BLaER1 treated with 17β-estradiol and CSF1 and Interleukin-3, amounts not matched to agents 10 nM and 100 nM (cell line): ENCODE measurements at regions not wholly inside any gene's neighbourhood (a gene's known extent, or its start where the extent isn't known, plus 50 kb on each side); places are given as distances from the start of the nearest gene placed in this dataset.
A peak's percentile ranks its signal among the peaks of the same experiment; 100 is the strongest.

Experiments used
- H3K27ac ChIP-seq, 11 experiments: shearing (Covaris generic); formaldehyde crosslinking; 2 replicates each; pipeline ENCODE4 v1.8.1; 2022
- H3K27me3 ChIP-seq, 11 experiments: shearing (Covaris generic); formaldehyde crosslinking; 2 replicates each; pipeline ENCODE4 v1.8.1; 2022
- H3K36me3 ChIP-seq, 11 experiments: shearing (Covaris generic); formaldehyde crosslinking; 2 replicates each; pipeline ENCODE4 v1.8.1; 2022
- H3K4me1 ChIP-seq, 10 experiments: shearing (Covaris generic); formaldehyde crosslinking; 2 replicates each; pipeline ENCODE4 v1.8.1; 2022
- H3K4me2 ChIP-seq, 11 experiments: shearing (Covaris generic); formaldehyde crosslinking; 2 replicates each; pipeline ENCODE4 v1.8.1; 2022
- H3K4me3 ChIP-seq, 10 experiments: shearing (Covaris generic); formaldehyde crosslinking; 2 replicates each; pipeline ENCODE4 v1.8.1; 2022
- H3K9ac ChIP-seq, 11 experiments: shearing (Covaris generic); formaldehyde crosslinking; 2 replicates each; pipeline ENCODE4 v1.8.1; 2022
- H3K9me3 ChIP-seq, 11 experiments: shearing (Covaris generic); formaldehyde crosslinking; replicated peaks in 1 of 11; 2 replicates each; pipeline ENCODE4 v1.8.1; 2022
- H4K20me1 ChIP-seq, 11 experiments: shearing (Covaris generic); formaldehyde crosslinking; 2 replicates each; pipeline ENCODE4 v1.8.1; 2022
- Cebpa-rat ChIP-seq, 11 experiments: shearing (Covaris generic); IDR thresholded peaks; 2 replicates each; pipeline ENCODE4 v1.8.1; 2022

DNA sequence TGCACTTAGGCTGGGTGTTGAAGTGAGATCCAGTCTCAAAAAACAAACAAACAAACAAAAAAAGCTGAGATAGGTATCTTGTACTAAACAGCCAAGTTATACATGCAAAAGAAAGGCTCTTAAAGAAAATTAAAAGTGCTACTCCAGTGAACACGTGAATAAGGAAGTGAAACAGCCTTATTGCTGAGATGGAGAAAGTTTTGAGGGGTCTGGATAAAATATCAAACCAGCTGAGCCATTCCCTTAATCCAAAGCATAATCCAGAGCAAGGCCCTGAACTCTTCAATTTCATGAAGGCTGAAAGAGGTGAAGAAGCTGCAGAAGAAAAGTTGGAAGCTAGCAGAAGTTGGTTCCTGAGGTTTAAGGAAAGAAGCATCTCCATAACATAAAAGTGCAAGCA is 360.5 kb upstream of the DAB1 start:
- Histone ChIP-seq H3K4me3 (no peak overlapping the region), H3K27me3 (no peaks in the 10 kb centered on the region), H3K36me3 (no peaks in the 10 kb centered on the region), H3K9me3 (peaks cover 0 to 6% (median 0%) of the 10 kb centered on the region in 11 experiments; a peak in 3 of 22 replicates), H3K4me1 (peaks cover 0 to 29% (median 13%) of the 10 kb centered on the region in 10 experiments; a peak in 12 of 20 replicates), H4K20me1 (no peaks in the 10 kb centered on the region), H3K9ac (no peak overlapping the region), H3K4me2 (0 out of 22 replicates have a peak overlapping the region, but pooled peaks of 1 of the 11 experiments have one; percentile 2), H3K27ac (no peak overlapping the region)
- TF ChIP-seq Cebpa-rat (IDR thresholded peaks at IDR 0.05): no peak

DNA sequence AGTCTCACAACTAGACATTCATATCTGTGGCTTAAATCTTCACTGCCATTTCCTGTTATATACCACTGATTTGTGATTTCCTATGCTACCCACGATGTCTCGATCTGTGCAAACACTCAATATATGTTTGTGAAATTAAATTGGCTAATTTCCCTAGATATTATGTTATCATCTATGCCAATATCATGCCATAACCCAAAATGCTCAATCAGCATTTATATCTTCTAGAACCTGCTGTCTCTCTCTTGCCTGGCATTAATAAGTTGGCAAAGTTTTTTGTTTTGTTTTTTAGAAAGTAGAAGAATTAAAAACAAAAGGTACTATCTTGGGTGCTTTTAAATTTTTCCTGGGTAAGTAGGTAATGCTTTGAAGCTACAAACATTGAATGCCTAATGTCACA is 358.5 kb upstream of the DAB1 start:
- Histone ChIP-seq H3K36me3 (no peaks in the 10 kb centered on the region), H3K9me3 (peaks cover 0 to 6% (median 0%) of the 10 kb centered on the region in 11 experiments; a peak in 1 of 22 replicates), H3K27ac (no peak overlapping the region), H3K4me1 (peaks cover 0 to 13% (median 0%) of the 10 kb centered on the region in 10 experiments; a peak in 4 of 20 replicates), H3K4me3 (no peak overlapping the region), H3K27me3 (no peaks in the 10 kb centered on the region), H4K20me1 (no peaks in the 10 kb centered on the region), H3K9ac (no peak overlapping the region), H3K4me2 (peak overlapping the region in 3 of 11 experiments; percentile 4 to 22 (median 18); a peak in 2 of 22 replicates)
- TF ChIP-seq Cebpa-rat (IDR thresholded peaks at IDR 0.05): no peak

DNA sequence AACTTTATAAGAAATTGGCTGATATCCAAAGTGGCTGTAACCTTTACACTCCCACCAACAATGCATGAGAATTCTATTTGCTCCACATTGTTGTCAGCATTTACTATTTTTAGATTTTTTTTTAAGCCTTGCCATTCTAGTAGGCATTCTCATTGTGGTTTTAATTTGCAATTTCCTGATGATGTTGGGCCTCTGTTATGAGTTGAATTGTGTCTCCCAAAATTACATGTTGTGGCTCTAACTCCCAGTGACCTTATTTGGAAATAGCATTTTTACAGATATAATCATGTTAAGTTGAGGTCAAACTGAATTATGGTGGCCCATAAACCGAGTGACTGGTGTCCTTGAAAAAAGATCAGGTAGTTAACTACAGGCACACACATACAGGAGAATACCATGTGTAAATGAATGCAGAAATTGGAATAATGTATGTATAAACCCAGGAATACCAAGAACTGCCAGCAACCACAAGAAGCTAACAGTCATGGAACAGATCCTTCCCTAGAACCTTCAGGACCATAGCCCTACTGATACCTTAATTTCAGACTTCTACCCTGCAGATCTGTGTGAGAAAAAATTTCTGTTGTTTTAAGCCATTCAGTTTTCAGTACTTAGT is 348.8 kb upstream of the DAB1 start:
- Histone ChIP-seq H3K27ac (no peak overlapping the region), H3K4me3 (no peak overlapping the region), H3K27me3 (no peaks in the 10 kb centered on the region), H4K20me1 (no peaks in the 10 kb centered on the region), H3K4me1 (peaks cover 0 to 7% (median 6%) of the 10 kb centered on the region in 10 experiments; a peak in 6 of 20 replicates), H3K9me3 (0 out of 22 replicates have a peak, but pooled peaks cover 0 to 4% (median 0%) of the 10 kb centered on the region in 11 experiments), H3K4me2 (peak overlapping the region in 8 of 11 experiments; percentile 8 to 40 (median 18); a peak in 9 of 22 replicates), H3K36me3 (no peaks in the 10 kb centered on the region), H3K9ac (no peak overlapping the region)
- no peak for TF ChIP-seq Cebpa-rat (IDR thresholded peaks at IDR 0.05)

DNA sequence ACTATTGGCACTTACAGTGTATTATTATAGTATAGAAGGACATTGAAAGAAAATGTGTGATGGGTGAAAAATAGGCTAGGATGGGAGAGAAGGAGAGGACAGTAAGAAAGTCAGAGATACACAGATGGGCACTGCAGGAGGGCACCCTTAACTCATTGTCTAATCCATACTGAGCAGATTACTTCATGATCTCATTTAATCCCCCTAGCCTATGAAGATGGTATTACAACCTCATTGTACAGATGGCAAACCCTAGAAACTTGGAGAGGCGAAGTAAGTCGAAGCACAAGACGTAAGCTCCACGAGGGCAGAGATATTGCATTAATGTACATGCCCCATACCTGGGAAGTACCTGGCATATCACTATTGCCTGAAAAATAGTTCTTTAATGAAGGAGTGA is 346.9 kb upstream of the DAB1 start:
- no peak overlapping the region for H3K4me2 ChIP-seq
- TF ChIP-seq Cebpa-rat (IDR thresholded peaks at IDR 0.05): no peak

GRCh38 chr1:57770236-57770635 is 346.4 kb upstream of the DAB1 start:
- Histone ChIP-seq H3K4me3 (no peak overlapping the region), H3K9me3 (peaks cover 0 to 4% (median 0%) of the 10 kb centered on the region in 11 experiments; a peak in 1 of 22 replicates), H3K36me3 (no peaks in the 10 kb centered on the region), H3K27me3 (no peaks in the 10 kb centered on the region), H3K27ac (no peak overlapping the region), H3K4me2 (no peak overlapping the region), H3K4me1 (peaks cover 0 to 7% (median 6%) of the 10 kb centered on the region in 10 experiments; a peak in 6 of 20 replicates), H3K9ac (no peak overlapping the region), H4K20me1 (no peaks in the 10 kb centered on the region)
- TF ChIP-seq Cebpa-rat (IDR thresholded peaks at IDR 0.05): no peak

More for the DNA sequence above, 346.9 kb upstream of the DAB1 start:
- no peak overlapping the region for H3K9ac ChIP-seq
- H3K27ac ChIP-seq: no peak overlapping the region
- no peaks in the 10 kb centered on the region for H3K27me3 ChIP-seq
- H4K20me1 ChIP-seq: no peaks in the 10 kb centered on the region
- no peaks in the 10 kb centered on the region for H3K36me3 ChIP-seq
- H3K4me3 ChIP-seq: no peak overlapping the region
- H3K9me3 ChIP-seq: peaks cover 0 to 4% (median 0%) of the 10 kb centered on the region in 11 experiments; a peak in 1 of 22 replicates
- H3K4me1 ChIP-seq: peaks cover 0 to 7% (median 6%) of the 10 kb centered on the region in 10 experiments; a peak in 6 of 20 replicates

DNA sequence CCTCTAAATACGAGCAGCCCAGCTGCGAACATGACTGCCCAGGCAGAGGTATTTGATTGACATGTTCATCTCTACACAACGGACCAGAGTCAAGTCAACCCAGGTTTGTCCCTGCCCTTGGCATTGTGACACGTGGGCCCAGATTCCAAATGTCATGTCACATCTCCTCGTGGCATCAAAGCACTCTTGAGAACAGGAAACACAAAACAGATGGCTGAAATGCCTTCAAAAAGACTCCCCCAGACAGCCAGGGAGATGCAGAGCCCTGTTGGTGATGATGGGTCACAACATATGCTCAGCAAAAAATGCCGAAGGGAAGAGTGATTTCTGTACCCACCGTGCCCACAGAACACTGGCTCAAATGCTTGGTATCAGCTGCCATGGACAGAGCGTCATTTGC is 337.8 kb upstream of the DAB1 start:
- no peak overlapping the region for H3K9ac ChIP-seq
- no peaks in the 10 kb centered on the region for H3K9me3 ChIP-seq
- H3K4me3 ChIP-seq: no peak overlapping the region
- H3K27ac ChIP-seq: no peak overlapping the region
- H3K36me3 ChIP-seq: no peaks in the 10 kb centered on the region
- TF ChIP-seq Cebpa-rat (IDR thresholded peaks at IDR 0.05): no peak
- no peaks in the 10 kb centered on the region for H4K20me1 ChIP-seq
- no peaks in the 10 kb centered on the region for H3K27me3 ChIP-seq
- H3K4me1 ChIP-seq: 0 out of 20 replicates have a peak, but pooled peaks cover 0 to 3% (median 0%) of the 10 kb centered on the region in 10 experiments
- H3K4me2 ChIP-seq: no peak overlapping the region

GRCh38 chr1:57752843-57753242 is 329.0 kb upstream of the DAB1 start:
- Histone ChIP-seq H3K4me1 (peaks cover 0 to 5% (median 0%) of the 10 kb centered on the region in 10 experiments; a peak in 4 of 20 replicates), H4K20me1 (no peaks in the 10 kb centered on the region), H3K4me2 (no peak overlapping the region), H3K27me3 (no peaks in the 10 kb centered on the region), H3K4me3 (no peak overlapping the region), H3K36me3 (no peaks in the 10 kb centered on the region), H3K27ac (no peak overlapping the region), H3K9me3 (no peaks in the 10 kb centered on the region), H3K9ac (no peak overlapping the region)
- TF ChIP-seq Cebpa-rat (IDR thresholded peaks at IDR 0.05): no peak

- no peak overlapping the region for H3K4me2 ChIP-seq
- TF ChIP-seq Cebpa-rat (IDR thresholded peaks at IDR 0.05): no peak
- H3K27me3 ChIP-seq: no peaks in the 10 kb centered on the region
- no peak overlapping the region for H3K4me3 ChIP-seq
- H3K9ac ChIP-seq: no peak overlapping the region
- H4K20me1 ChIP-seq: no peaks in the 10 kb centered on the region
- peaks cover 0 to 10% (median 0%) of the 10 kb centered on the region in 10 experiments; a peak in 4 of 20 replicates for H3K4me1 ChIP-seq
- no peaks in the 10 kb centered on the region for H3K36me3 ChIP-seq
- H3K27ac ChIP-seq: no peak overlapping the region
- H3K9me3 ChIP-seq: no peaks in the 10 kb centered on the region
Observed at GRCh38 chr1:57748719-57749118, 324.9 kb upstream of the DAB1 start.

DNA sequence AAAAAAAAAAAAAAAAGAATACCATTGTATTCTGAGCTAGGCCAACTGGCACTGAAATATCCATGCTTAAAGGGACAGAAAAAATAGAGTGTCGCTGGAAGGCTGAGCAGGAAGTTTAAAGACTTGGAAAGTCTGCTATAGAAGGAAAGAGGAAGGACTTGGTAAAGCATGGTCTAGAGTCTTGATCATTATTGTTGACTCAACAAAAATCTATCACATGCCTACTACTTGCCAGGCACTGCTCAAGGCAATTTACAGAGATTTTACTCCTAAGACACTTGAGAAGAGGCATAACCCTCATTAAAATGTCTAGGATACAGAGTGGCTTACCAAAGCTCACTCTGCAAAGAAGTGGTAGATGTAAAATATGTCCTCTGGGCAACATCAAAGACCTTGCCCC is 324.0 kb upstream of the DAB1 start:
- H3K4me1 ChIP-seq: peaks cover 0 to 10% (median 0%) of the 10 kb centered on the region in 10 experiments; a peak in 4 of 20 replicates
- no peak overlapping the region for H3K27ac ChIP-seq
- TF ChIP-seq Cebpa-rat (IDR thresholded peaks at IDR 0.05): no peak
- no peak overlapping the region for H3K9ac ChIP-seq
- no peaks in the 10 kb centered on the region for H4K20me1 ChIP-seq
- H3K27me3 ChIP-seq: no peaks in the 10 kb centered on the region
- H3K9me3 ChIP-seq: no peaks in the 10 kb centered on the region; a peak in 1 of 22 replicates
- no peak overlapping the region for H3K4me3 ChIP-seq
- peak overlapping the region in 2 of 11 experiments; percentile 53 to 60; a peak in 5 of 22 replicates for H3K4me2 ChIP-seq
- no peaks in the 10 kb centered on the region for H3K36me3 ChIP-seq
